ENCODE measurements at regions not wholly inside any gene's neighbourhood (a gene's known extent, or its start where the extent isn't known, plus 50 kb on each side); places are given as distances from the start of the nearest gene placed in this dataset.

- no peak for DNase-seq (ENCODE audit: extremely low read depth in 1 of 11, low read depth in 9 of 11, low spot score in 4 of 11)
Observed at GRCh38 chr18:57923611-57924010, 120.4 kb upstream of the NEDD4L start.

- no peak for DNase-seq (ENCODE audit: extremely low read depth in 1 of 11, low read depth in 9 of 11, low spot score in 4 of 11)
Observed at GRCh38 chr18:57922885-57923284, 119.8 kb upstream of the ATP8B1 start.

DNA sequence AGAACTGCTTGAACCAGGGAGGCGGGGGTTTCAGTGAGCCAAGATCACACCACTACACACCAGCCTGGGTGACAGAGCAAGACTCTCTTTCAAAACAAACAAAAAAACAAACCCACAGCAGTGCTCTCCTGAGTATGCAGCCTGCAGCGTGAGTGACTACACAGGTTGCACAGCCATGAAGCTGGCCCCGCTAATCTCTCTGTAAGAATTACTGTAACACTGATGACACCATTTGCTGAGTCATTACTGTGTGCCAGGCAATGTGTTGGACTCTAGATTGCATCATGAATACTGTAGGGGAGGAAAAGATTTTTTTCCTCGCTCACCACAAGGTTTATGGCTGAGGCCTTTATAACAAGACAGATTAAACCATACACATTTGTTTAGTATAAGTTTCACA lies 118.6 kb upstream of the ATP8B1 start:
- DNase-seq (ENCODE audit: extremely low read depth in 1 of 11, low read depth in 9 of 11, low spot score in 4 of 11) = no peak

DNA sequence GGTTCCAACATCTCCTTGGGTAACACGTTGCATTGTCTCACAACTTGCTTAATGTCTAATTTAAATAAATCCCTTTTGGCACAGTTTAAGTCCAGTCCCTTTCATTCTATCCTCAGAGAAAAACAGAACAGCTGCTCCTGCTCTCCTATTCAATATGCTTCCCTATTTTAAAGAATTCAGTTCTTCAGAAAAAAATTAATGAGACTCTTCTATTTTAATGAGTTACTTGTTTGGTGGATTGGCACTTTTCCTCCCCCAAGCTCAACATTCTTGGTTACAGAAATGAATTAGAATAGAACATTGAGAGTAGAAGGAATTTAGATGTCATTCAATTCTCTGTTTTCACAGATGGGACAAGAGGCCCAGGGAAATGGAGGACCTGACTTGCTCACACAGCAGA lies 116.9 kb upstream of the ATP8B1 start:
- no peak for DNase-seq (ENCODE audit: extremely low read depth in 1 of 11, low read depth in 9 of 11, low spot score in 4 of 11)

GRCh38 chr18:57918601-57919000 lies 115.5 kb upstream of the ATP8B1 start:
- no peak for DNase-seq (ENCODE audit: extremely low read depth in 1 of 11, low read depth in 9 of 11, low spot score in 4 of 11)

- DNase-seq (ENCODE audit: extremely low read depth in 1 of 11, low read depth in 9 of 11, low spot score in 4 of 11) = no peak
Observed at GRCh38 chr18:57916684-57917083, 113.6 kb upstream of the ATP8B1 start.

DNA sequence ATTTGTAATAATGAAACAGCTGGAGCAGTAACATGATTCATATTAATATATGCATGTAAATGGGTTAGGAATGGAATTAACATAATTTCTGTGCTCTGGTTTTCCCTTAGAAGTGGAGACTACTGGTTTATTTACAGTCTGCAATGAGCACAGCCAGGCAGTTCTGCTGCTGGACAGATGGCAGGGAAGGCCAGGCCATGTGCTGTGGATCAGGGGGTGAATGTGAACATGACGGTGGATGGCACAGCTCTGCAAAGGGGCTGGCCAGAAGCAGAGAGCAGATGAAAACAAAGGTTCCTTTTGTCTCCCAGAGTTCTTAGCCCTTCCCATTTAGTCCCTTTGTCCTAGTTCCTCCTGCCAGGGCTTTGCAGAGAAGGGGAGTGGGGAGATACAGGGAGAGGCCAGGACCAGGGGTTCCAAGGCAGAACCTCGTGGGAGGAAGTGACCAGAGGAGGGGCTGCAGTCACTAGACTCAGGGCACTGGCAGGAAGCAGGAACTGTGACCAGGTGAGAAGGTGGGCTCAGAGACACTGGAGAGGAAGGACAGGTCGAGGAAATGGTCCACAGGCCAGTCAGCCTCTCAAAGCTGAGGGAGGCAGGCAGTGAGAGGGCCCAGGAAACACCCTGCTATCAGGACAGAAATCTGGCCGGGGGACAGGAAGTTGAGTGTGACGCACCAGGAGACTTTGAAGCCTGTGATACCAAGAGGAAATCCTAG lies 112.9 kb upstream of the ATP8B1 start:
- DNase-seq (ENCODE audit: extremely low read depth in 1 of 11, low read depth in 9 of 11, low spot score in 4 of 11) = no peak

DNA sequence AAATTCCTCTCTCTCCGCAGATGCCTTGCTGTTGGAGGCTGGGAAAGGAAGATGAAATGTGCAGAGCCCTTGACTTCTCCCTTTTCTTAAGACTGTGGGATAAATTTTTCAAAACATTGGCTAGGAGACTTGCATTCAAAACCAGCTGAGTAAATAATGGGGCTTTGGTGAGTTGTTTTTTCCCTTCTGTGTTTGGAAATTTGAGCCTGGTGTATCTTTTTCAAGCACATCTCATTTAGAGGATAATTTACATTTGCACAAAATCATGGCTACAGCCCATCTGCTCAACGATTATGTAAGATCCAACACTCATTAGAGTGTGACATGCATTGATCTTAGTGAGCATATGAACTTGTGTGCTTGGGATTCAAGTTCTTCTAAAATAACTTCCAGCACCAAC lies 112.1 kb upstream of the ATP8B1 start:
- no peak for DNase-seq (ENCODE audit: extremely low read depth in 1 of 11, low read depth in 9 of 11, low spot score in 4 of 11)

- DNase-seq (ENCODE audit: extremely low read depth in 1 of 11, low read depth in 9 of 11, low spot score in 4 of 11) = no peak
Observed at GRCh38 chr18:57913686-57914085, 110.6 kb upstream of the ATP8B1 start.

DNA sequence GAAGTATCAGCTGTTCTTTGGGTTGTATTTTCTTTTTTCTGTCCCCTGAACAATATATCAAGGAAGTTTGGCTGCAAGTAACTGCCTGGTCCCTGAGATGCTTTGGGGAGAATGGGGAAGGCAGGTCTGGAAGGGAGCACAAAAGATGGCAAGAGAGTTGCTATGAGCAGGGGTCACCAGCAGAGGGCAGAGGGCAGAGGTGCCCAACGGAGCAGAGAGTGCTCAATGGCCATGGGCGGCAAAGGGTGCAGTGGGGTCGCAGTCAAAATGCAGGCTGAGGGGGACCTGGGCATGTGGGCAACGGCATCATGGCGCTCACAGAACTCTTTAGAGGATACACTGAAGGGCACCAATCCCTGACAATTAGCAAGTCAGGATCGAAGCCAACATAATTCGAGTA lies 107.7 kb upstream of the ATP8B1 start:
- no peak for DNase-seq (ENCODE audit: extremely low read depth in 1 of 11, low read depth in 9 of 11, low spot score in 4 of 11)

DNA sequence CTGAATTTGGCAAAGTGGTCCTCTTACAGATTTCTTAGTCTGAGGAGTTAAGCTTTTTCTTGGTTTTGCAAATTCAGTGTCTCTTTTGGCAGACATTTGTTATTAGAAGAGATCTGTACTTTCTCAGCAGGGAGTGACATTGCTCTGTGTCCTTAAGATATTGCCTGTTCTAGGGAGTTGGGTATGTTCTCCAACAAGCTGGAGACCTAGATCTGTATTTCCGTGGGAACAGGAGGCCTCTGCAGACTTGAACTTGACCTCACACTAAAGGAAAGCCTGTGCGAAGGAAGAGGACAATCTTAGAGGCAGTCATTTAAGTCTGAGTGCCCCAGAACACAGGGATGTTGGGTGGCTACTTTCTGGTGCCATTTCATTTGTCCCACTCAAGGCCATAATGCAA lies 107.0 kb upstream of the ATP8B1 start:
- DNase-seq (ENCODE audit: extremely low read depth in 1 of 11, low read depth in 9 of 11, low spot score in 4 of 11) = no peak

DNA sequence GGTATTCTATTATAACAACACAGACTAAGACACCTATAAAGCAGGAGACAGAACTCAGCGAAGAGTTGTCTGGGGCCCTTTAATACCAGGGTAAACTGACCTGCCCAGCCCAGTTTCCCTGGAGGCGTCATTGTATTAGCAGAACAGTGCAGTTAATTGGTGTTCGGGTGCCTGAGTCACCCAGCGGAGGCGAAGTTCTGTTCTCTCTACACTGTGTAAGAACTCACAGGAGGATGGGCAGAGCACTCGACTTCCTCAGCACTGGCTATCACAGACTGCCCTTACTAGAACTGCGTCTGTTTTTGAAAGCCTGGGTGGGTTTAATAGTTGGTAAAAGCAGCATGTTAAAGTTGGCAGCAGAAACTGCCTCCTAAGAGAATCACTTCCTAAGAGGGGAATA lies 106.5 kb upstream of the ATP8B1 start:
- DNase-seq (ENCODE audit: extremely low read depth in 1 of 11, low read depth in 9 of 11, low spot score in 4 of 11) = no peak

- no peak for DNase-seq (ENCODE audit: extremely low read depth in 1 of 11, low read depth in 9 of 11, low spot score in 4 of 11)
Observed at GRCh38 chr18:57908092-57908491, 105.0 kb upstream of the ATP8B1 start.

GRCh38 chr18:57907550-57907949 lies 104.4 kb upstream of the ATP8B1 start:
- no peak for DNase-seq (ENCODE audit: extremely low read depth in 1 of 11, low read depth in 9 of 11, low spot score in 4 of 11)

DNA sequence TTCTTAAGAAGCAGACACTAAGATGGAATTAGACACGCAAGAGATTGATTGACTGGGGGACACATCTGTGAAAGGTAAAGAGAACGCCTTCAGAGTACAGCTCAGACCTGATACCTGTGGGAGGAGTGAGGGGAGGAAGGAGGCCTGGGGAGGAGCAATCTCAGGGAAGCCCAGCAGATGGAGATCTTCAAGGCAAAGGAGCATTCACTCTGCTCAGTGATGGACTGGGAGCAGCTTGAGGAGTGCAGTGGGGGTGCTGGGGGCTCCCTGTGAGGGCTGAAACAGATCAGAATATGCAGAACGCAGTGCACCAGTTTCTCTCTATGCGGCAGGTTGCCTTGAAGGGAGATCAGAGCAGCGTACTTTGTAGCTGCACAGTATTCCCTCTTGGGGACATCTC lies 103.7 kb upstream of the ATP8B1 start:
- no peak for DNase-seq (ENCODE audit: extremely low read depth in 1 of 11, low read depth in 9 of 11, low spot score in 4 of 11)

GRCh38 chr18:57904535-57904934 lies 101.4 kb upstream of the ATP8B1 start:
- no peak for DNase-seq (ENCODE audit: extremely low read depth in 1 of 11, low read depth in 9 of 11, low spot score in 4 of 11)

DNA sequence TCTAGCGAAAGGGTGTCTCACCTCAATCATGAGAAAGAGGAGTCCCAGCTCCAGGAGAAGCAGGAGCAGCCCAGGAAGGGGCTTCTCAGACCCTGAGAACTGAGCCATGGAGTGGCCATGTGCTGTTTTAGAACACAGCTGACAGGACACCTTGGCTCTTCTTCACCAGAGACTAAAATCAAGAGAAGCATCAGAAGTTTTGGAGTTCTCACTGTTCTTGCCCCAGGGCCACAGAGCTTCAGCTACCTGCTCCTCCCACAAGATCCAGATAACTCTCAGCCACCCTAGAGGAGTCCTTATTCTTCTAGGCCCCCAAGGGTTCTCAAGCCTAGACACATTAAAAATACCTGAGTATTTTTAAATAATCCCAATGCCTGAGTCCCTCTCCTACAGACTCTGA lies 99.6 kb upstream of the ATP8B1 start:
- no peak for DNase-seq (ENCODE audit: extremely low read depth in 1 of 11, low read depth in 9 of 11, low spot score in 4 of 11)

DNA sequence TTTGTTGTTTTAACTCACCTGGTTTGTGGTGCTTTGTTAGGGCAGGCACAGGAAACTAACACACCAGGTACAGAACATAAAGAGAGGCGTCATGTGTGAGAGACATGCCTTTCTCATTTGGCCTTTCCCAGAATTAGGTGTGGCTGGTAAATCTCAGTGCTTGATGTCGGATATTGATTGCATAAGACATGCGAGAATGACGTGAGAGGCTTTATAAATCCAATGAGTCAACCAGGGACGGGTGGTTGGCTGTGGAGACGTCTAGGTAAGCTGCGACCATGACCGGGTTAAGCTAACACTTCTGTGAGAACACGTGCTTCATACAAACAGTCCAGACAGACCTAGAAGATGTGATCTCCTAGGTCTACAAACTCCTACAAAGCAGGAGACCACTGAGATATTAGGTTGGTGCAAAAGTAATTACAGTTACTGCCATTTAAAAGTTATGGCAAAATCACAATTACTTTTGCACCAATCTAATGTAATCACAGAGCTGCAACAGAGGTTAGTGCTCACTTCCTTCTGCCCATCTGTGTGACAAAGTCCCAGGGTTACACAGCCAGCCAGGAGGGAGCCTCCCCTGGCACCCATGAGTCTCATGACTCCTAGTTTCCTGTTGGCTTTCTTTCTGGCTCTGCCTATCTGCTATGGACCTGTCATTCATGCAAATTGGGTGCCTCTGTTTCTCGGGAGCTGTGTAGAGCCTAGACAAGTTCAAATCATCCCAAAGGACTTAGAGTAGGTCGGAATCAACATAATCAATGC lies 98.9 kb upstream of the ATP8B1 start:
- DNase-seq (ENCODE audit: extremely low read depth in 1 of 11, low read depth in 9 of 11, low spot score in 4 of 11) = no peak

DNA sequence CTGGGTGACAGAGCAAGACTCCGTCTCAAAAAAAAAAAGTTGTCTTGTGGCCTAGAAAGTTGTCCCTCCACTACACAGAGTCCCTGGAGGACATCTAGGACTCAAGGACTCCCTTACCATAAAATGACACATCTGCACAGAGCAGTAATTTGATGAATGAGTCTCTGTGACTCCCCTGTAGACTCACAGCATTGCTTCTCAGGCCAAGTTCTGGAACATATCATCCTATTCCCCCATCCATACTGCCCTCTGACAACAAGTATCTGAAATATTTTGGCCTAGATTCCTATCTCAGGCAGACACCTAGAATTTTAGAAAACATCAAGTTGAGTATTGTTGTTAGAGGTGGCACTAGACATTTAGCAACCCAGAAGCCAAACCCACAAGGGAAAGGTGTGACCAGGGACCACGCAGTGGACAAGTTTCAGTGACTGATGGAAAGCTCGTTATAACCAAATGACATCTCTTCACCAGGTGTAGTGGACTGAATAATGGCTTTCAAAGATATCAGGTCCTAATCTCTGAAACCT lies 97.9 kb upstream of the ATP8B1 start:
- DNase-seq (ENCODE audit: extremely low read depth in 1 of 11, low read depth in 9 of 11, low spot score in 4 of 11) = no peak

DNA sequence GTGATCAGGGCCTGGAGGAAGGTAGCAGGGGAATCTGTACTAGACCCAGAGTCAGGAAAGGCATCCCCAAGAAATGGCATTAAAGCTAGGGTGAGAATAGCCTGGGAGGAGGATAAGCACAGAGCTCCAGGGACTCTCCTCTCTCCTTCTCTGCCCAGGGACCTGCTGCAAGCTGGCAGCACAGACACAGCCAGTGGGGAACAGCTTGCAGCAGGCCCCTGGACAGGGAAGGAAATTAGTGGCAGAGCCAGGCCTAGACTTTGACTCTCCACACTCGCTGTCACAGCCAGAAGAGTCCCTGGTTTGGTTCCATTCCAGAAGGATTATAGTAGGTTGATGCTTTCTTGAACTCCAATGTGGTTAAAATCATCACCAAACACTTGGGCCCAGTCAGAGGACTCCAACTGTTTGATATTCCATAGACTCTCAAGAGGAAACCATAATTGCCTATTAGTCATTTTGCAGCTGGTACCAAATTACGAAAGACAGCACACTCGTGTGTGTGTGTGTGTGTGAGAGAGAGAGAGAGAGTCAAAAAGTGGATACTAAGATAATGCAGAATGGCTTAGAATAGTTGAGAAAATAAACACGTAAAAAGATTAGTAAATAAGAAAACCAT lies 95.5 kb upstream of the ATP8B1 start:
- no peak for DNase-seq (ENCODE audit: extremely low read depth in 1 of 11, low read depth in 9 of 11, low spot score in 4 of 11)

Measured in renal cortex interstitium (tissue), 11 donors.